CD4-positive, alpha-beta T cell treated with Interleukin-17A for 4 hours (primary cell): ENCODE measurements at regions not wholly inside any gene's neighbourhood (a gene's known extent, or its start where the extent isn't known, plus 50 kb on each side); places are given as distances from the start of the nearest gene placed in this dataset.
A peak's percentile ranks its signal among the peaks of the same experiment; 100 is the strongest.
"Not testable (repeated sequence)": the region's sequence is repeated elsewhere in the genome, so short reads cannot be mapped to it uniquely, and the experiment has no call there.

Experiments used
- DNase-seq: peaks from one replicate; pipeline ENCODE4 v3.0.0-alpha.2; 2020; ENCODE audit warnings: mixed read lengths

DNA sequence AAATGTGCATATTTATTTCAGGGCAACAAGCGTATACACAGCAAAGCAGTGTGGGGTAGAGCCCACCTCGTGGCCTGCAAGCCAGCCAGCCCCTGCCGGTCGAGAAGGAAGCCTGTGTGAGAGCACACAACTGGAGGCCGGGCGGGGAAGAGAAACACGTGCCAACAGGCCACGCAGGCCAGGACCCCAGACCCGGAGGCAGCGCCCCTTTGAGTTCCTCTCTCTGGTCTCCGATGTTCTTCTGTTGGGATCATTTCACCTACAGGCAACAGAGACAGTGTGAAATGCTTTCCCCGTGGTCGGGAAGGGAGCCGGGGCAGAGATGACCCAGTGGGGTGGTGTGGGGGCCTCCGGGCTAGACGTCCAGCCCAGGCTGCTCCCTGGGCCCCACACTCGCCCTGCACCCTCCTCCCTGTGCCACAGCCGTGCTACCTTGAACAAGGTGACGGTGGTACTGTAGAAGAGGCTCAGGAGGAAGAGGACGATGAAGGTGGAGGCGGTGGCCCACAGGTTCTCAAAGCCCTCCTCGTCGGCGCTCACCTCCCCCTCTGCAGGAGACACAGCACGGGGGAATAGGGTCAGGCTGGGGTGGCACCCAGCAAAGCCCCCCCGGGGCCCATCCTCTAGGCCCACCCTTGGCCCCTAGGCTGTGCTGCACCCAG lies 325.5 kb downstream of the TMEM121 start:
- no peak for DNase-seq

GRCh38 chr14:105852378-105853088 lies 326.1 kb downstream of the TMEM121 start:
- no peak for DNase-seq

GRCh38 chr14:105853089-105853906 lies 326.9 kb downstream of the TMEM121 start:
- DNase-seq = no peak

DNA sequence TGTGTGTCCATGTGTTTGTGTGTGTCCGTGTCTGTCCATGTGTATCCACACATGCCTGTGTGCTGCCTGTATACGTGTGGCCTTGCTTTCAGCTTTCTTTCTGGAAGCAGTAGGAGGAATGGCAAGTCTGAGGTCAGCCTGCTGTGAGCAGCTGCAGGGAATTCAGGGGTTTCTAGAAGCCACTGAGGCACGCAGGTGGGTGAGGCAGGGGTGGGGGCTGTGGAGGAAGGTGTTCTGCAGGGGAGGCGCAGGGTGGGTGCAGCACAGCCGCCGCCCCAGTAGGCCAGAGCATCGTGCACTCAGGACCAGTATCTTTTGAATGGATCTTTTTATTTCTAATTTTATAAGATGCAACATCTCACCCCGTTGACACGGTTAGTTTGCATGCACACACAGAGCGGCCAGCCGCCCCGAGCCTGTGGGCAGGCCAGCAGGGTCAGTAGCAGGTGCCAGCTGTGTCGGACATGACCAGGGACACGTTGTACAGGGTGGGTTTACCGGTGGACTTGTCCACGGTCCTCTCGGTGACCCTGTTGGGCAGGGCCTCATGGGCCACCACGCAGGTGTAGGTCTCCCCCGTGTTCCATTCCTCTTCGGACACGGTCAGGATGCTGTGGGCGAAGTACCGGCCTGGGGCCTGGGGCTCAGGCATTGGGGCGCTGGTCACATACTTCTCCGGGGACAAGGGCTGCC lies 327.7 kb downstream of the TMEM121 start:
- no peak for DNase-seq

- DNase-seq = no peak
Observed at GRCh38 chr14:105854600-105855245, 328.3 kb downstream of the TMEM121 start.

- DNase-seq = no peak
Observed at GRCh38 chr14:105855246-105855892, 329.0 kb downstream of the TMEM121 start.

GRCh38 chr14:105855893-105856675 lies 329.7 kb downstream of the TMEM121 start:
- no peak for DNase-seq

DNA sequence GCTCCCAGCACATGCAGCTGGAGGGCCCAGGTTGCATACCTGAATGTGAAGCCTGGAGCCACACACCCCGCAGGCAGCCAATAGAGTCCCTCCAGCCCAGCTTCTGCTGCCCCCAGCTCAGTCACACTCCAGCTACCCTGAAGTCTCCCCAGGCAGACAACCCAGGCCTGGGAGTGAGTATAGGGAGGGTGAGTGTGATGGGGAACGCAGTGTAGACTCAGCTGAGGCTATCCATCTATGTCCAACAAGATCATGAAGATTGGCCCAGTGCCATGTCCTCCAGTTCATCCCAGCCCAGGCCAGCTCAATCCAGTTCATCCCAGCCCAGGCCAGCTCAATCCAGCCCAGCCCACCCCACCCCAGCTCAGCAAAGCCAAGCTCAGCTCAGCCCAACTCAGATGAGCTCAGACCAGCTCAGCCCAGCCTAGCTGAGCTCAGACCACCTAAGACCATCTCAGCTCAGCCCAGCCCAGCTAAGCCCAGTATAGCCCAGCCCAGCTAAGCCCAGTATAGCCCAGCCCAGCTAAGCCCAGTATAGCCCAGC lies 330.4 kb downstream of the TMEM121 start:
- no peak for DNase-seq

- DNase-seq = peak; percentile 14
Observed at GRCh38 chr14:105857220-105857825, 330.9 kb downstream of the TMEM121 start.

DNA sequence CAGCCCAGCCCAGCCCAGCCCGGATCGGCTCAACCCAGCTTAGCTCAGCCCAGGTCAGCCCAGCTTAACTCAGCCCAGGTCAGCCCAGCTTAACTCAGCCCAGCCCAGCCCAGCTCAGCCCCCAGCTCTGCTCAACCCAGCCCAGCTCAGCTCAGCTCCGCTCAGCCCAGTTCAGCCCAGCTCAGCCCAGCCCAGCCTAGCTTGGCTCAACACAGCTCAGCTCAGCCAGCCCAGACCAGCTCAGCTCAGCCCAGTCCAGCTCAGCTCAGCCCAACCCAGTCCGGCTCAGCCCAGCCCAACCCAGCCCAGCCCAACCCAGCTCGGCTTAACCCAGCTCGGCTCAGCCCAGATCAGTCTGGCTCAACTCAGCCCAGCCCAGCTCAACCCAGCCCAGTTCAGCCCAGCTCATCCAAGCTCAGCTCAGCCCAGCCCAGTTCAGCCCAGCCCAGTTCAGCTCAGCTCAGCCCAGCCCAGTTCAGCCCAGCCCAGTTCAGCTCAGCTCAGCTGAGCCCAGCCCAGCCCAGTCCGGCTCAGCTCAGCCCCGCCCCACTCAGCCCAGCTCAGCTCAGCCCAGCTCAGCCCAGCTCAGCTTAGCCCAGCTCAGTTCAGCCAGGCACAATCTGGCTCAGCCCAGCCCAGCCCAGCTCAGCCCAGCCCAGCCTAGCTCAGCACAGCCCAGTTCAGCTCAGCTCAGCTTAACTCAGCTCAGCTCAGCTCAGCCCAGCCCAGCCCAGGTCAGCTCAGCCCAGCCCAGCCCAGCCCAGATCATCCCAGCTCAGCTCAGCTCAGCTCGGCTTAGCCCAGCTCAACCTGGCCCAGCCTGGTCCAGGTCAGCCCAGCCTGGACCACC lies 331.7 kb downstream of the TMEM121 start:
- no peak for DNase-seq

DNA sequence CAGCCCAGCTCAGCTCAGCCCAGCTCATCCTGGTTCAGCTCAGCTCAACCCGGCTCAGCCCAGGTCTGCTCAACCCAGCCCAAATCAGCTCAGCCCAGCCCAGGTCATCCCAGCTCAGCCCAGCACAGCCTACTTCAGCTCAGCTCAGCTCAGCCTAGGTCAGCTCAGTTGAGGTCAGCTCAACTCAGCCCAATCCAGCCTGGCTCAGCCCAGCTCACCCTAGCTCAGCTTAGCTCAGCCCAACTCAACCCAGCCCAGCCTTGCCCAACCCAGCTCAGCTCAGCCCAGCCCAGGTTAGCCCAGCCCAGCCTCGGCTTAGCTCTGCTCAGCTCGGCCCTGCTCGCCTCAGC lies 332.3 kb downstream of the TMEM121 start:
- no peak for DNase-seq

DNA sequence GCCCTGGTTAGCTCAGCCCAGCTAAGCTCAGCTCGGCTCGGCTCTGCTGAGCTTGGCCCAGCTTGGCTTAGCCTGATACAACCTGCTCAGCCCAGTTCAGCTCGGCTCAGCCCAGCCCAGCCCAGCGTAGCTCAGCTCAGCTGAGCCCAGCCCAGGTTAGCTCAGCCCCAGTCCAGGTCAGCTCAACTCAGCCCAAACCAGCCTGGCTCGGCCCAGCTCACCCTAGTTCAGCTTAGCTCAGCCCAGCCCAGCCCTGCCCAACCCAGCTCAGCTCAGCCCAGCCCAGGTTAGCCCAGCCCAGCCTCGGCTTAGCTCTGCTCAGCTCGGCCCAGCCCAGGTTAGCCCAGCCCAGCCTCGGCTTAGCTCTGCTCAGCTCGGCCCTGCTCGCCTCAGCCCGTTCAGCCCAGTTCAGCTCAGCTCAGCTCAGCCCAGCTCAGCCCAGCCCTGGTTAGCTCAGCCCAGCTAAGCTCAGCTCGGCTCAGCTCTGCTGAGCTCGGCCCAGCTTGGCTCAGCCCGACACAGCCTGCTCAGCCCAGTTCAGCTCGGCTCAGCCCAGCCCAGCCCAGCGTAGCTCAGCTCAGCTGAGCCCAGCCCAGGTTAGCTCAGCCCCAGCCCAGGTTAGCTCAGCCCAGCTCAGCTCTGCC lies 332.8 kb downstream of the TMEM121 start:
- not testable (repeated sequence) for DNase-seq

GRCh38 chr14:105859717-105860614 lies 333.6 kb downstream of the TMEM121 start:
- DNase-seq = peak; percentile 34

DNA sequence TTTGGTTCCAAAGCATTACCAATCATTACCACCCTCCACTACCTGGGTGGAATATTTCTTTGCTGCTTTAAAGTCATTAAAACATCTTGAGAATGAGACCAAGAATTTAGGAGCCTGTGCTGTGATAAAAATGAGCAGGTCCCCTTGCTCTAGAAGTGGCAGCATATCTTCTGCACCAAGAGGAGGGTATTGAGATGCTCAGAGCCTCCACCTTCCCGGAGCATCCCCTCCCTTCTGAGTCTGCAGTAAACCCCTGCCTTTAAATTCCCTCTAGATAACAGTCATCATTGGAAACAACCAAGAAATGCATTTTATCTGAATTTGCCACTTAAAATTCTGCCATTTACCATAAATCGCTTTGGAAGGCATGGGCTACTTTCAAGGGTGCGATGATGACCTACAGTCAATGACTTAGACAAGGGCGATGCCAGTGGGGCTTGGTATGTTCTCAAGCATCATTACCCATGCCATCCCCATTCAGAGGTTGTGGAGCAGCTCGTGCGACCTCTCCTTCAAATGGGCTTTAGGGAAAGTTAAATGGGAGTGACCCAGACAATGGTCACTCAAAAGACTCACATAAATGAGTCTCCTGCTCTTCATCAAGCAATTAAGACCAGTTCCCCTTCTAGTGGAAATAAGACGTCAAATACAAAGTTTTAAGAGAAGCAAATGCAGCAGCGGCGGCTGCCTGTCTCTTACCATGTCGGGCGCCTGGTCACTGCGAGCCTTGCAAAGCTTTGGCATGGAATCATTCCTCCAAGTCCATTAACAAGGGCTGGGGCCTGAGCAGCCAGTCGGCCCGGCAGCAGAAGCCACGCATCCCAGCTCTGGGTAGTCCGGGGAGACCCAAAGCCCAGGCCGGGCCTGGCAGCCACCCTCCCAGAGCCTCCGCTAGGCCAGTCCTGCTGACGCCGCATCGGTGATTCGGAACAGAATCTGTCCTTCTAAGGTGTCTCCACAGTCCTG lies 334.5 kb downstream of the TMEM121 start:
- no peak for DNase-seq

DNA sequence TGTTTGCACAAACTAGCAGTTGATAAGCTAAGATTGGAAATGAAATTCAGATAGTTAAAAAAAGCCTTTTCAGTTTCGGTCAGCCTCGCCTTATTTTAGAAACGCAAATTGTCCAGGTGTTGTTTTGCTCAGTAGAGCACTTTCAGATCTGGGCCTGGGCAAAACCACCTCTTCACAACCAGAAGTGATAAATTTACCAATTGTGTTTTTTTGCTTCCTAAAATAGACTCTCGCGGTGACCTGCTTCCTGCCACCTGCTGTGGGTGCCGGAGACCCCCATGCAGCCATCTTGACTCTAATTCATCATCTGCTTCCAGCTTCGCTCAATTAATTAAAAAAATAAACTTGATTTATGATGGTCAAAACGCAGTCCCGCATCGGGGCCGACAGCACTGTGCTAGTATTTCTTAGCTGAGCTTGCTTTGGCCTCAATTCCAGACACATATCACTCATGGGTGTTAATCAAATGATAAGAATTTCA lies 335.6 kb downstream of the TMEM121 start:
- no peak for DNase-seq

GRCh38 chr14:105862581-105863239 lies 336.3 kb downstream of the TMEM121 start:
- no peak for DNase-seq
